MM.1S (cell line): ENCODE measurements at regions not wholly inside any gene's neighbourhood (a gene's known extent, or its start where the extent isn't known, plus 50 kb on each side); places are given as distances from the start of the nearest gene placed in this dataset.

ENCODE experiments used
- DNase-seq: peaks from one replicate; pipeline ENCODE4 v3.0.0-alpha.2; 2015
- H2AFZ ChIP-seq: fragments of 300-600 bp; sonication (generic); 2 replicates; pipeline ENCODE4 v1.6.0; 2016; ENCODE audit warnings: antibody characterized with exemption, low read length
- H3F3A ChIP-seq: fragments of 300-600 bp; sonication (generic); 2 replicates; pipeline ENCODE4 v1.6.1; 2016; ENCODE audit warnings: mild to moderate bottlenecking, antibody characterized with exemption, low read length, moderate library complexity, mixed read lengths; ENCODE audit not compliant: insufficient read depth
- H3K27ac ChIP-seq: fragments of 300-600 bp; sonication (generic); 2 replicates; pipeline ENCODE4 v1.5.1; 2016; ENCODE audit warnings: mild to moderate bottlenecking, low read length
- H3K27me3 ChIP-seq: fragments of 300-600 bp; sonication (generic); replicated peaks from 2 replicates; pipeline ENCODE4 v1.6.0; 2016; ENCODE audit warnings: low read length; ENCODE audit not compliant: insufficient read depth
- H3K36me3 ChIP-seq: fragments of 300-600 bp; sonication (generic); replicated peaks from 2 replicates; pipeline ENCODE4 v1.6.1; 2016; ENCODE audit warnings: mild to moderate bottlenecking, low read length, mixed read lengths; ENCODE audit not compliant: insufficient read depth
- H3K4me1 ChIP-seq: fragments of 300-600 bp; sonication (generic); 2 replicates; pipeline ENCODE4 v1.6.1; 2016; ENCODE audit warnings: low read length, mixed read lengths
- H3K4me2 ChIP-seq: fragments of 300-600 bp; sonication (generic); 2 replicates; pipeline ENCODE4 v1.6.0; 2016; ENCODE audit warnings: low read depth, low read length
- H3K4me3 ChIP-seq: fragments of 300-600 bp; sonication (generic); 2 replicates; pipeline ENCODE4 v1.5.1; 2016; ENCODE audit warnings: low read length, mixed read lengths
- H3K79me2 ChIP-seq: fragments of 300-600 bp; sonication (generic); 2 replicates; pipeline ENCODE4 v1.6.1; 2016; ENCODE audit warnings: mixed run types, low read length, mixed read lengths
- H3K9ac ChIP-seq: fragments of 300-600 bp; sonication (generic); 2 replicates; pipeline ENCODE4 v1.6.1; 2016; ENCODE audit warnings: low read length, mixed read lengths
- H3K9me2 ChIP-seq: fragments of 300-600 bp; sonication (generic); replicated peaks from 2 replicates; pipeline ENCODE4 v1.6.1; 2016; ENCODE audit warnings: mild to moderate bottlenecking, low read length, mixed read lengths; ENCODE audit not compliant: insufficient read depth
- H3K9me3 ChIP-seq: fragments of 300-600 bp; sonication (generic); replicated peaks from 2 replicates; pipeline ENCODE4 v1.6.1; 2016; ENCODE audit warnings: mild to moderate bottlenecking, low read length, mixed read lengths; ENCODE audit not compliant: insufficient read depth
- H4K20me1 ChIP-seq: fragments of 300-600 bp; sonication (generic); 2 replicates; pipeline ENCODE4 v1.6.1; 2016; ENCODE audit warnings: mild to moderate bottlenecking, low read length, moderate library complexity, mixed read lengths; ENCODE audit not compliant: insufficient read depth
- CTCF ChIP-seq: fragments of 300-600 bp; sonication (generic); IDR thresholded peaks from 2 replicates; pipeline ENCODE4 v1.5.1; 2016; ENCODE audit warnings: antibody characterized with exemption, low read length, mixed read lengths
- EZH2 ChIP-seq: fragments of 300-600 bp; sonication (generic); optimal IDR thresholded peaks from 2 replicates; pipeline ENCODE3; 2017; ENCODE audit warnings: low read depth, mild to moderate bottlenecking, antibody characterized with exemption, low read length, mixed read lengths
- EZH2phosphoT487 ChIP-seq: fragments of 300-600 bp; sonication (generic); IDR thresholded peaks from 2 replicates; pipeline ENCODE4 v1.6.1; 2018; ENCODE audit warnings: antibody characterized with exemption, low read length

DNA sequence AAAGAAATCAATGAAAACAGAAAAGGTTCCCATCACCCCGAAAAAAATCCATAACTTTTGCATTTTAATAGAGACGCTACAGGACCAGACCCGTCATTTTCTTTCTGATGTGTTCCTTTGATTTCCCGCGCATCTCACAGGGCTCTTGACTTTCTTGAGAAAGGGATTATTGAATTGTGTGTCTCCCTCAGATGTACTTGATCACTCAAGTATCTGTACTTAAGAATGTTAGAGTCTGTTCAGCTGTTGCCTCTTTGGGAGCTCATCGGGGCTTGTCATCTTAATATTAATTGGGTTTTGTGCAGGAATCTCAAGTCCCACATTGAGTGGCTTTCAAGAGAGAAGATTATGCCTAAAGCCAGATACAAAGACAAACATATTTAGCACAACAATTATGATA, 606.4 kb upstream of the SALL1 start:
- TF ChIP-seq EZH2phosphoT487 = no peak
- no peak for TF ChIP-seq CTCF
- no peak for TF ChIP-seq EZH2
- H3K79me2 ChIP-seq = no peaks in the 10 kb centered on the region
- no peak overlapping the region for H3K4me3 ChIP-seq
- no peak overlapping the region for H3K27ac ChIP-seq
- no peaks in the 10 kb centered on the region for H3F3A ChIP-seq
- no peaks in the 10 kb centered on the region for H3K27me3 ChIP-seq
- H3K9me3 ChIP-seq = no peaks in the 10 kb centered on the region
- H3K9me2 ChIP-seq = no peaks in the 10 kb centered on the region
- H3K36me3 ChIP-seq = no peaks in the 10 kb centered on the region
- no peak overlapping the region for H3K4me2 ChIP-seq
- no peaks in the 10 kb centered on the region for H4K20me1 ChIP-seq
- no peak overlapping the region for H3K9ac ChIP-seq
- no peak for DNase-seq
- H3K4me1 ChIP-seq = no peaks in the 10 kb centered on the region
- H2AFZ ChIP-seq = no peak overlapping the region

- no peak overlapping the region for H2AFZ ChIP-seq
- no peak overlapping the region for H3K27ac ChIP-seq
- H3K9ac ChIP-seq = no peak overlapping the region
- H3F3A ChIP-seq = no peaks in the 10 kb centered on the region
- H3K9me3 ChIP-seq = no peaks in the 10 kb centered on the region
- H3K27me3 ChIP-seq = no peaks in the 10 kb centered on the region
- no peaks in the 10 kb centered on the region for H3K79me2 ChIP-seq
- TF ChIP-seq EZH2phosphoT487 (no peak), CTCF (no peak), EZH2 (no peak)
- no peak overlapping the region for H3K4me2 ChIP-seq
- H3K36me3 ChIP-seq = no peaks in the 10 kb centered on the region
- no peaks in the 10 kb centered on the region for H3K9me2 ChIP-seq
- H4K20me1 ChIP-seq = no peaks in the 10 kb centered on the region
- no peak for DNase-seq
- H3K4me3 ChIP-seq = no peak overlapping the region
- H3K4me1 ChIP-seq = no peaks in the 10 kb centered on the region
Measured at GRCh38 chr16:51757124-51757470, 606.0 kb upstream of the SALL1 start.

GRCh38 chr16:51756447-51757123, 605.5 kb upstream of the SALL1 start:
- no peaks in the 10 kb centered on the region for H3K36me3 ChIP-seq
- H3K9ac ChIP-seq = no peak overlapping the region
- peak overlapping the region; percentile 1; the same call in 1 of the 2 replicates for H3K4me3 ChIP-seq
- H3K27me3 ChIP-seq = no peaks in the 10 kb centered on the region
- H4K20me1 ChIP-seq = no peaks in the 10 kb centered on the region
- TF ChIP-seq EZH2 (no peak), EZH2phosphoT487 (no peak), CTCF (no peak)
- no peaks in the 10 kb centered on the region for H3K4me1 ChIP-seq
- no peaks in the 10 kb centered on the region for H3K9me3 ChIP-seq
- DNase-seq = peak; percentile 24
- no peaks in the 10 kb centered on the region for H3F3A ChIP-seq
- H3K27ac ChIP-seq = no peak overlapping the region
- H2AFZ ChIP-seq = no peak overlapping the region; the same call in 1 of the 2 replicates
- no peaks in the 10 kb centered on the region for H3K79me2 ChIP-seq
- no peaks in the 10 kb centered on the region for H3K9me2 ChIP-seq
- H3K4me2 ChIP-seq = 0 out of 2 replicates have a peak overlapping the region, but pooled peaks have one; percentile 4
